ENCODE measurements at regions not wholly inside any gene's neighbourhood (a gene's known extent, or its start where the extent isn't known, plus 50 kb on each side); places are given as distances from the start of the nearest gene placed in this dataset.

GRCh38 chr2:59791004-59791618, 762.3 kb downstream of the BCL11A start:
- no peak for TF ChIP-seq POLR2A (IDR thresholded peaks at IDR 0.05; ENCODE audit: low read length)
- TF ChIP-seq GATA1 (IDR thresholded peaks at IDR 0.05; ENCODE audit: low read depth, low read length), result no peak
